AG04449 (cell line): ENCODE measurements at regions not wholly inside any gene's neighbourhood (a gene's known extent, or its start where the extent isn't known, plus 50 kb on each side); places are given as distances from the start of the nearest gene placed in this dataset.
"Not testable (repeated sequence)": the region's sequence is repeated elsewhere in the genome, so short reads cannot be mapped to it uniquely, and the experiment has no call there.

Experiments
- CTCF ChIA-PET: fragments of 350-600 bp; formaldehyde crosslinking; extraction: SDS; loops from one replicate; lab custom pipeline; 2021; ENCODE audit warnings: antibody characterized with exemption; lab: Yijun Ruan, JAX
- POLR2A ChIA-PET: fragments of 400-600, 350-600 bp; formaldehyde crosslinking; extraction: SDS; loops from one replicate; lab custom pipeline; 2020; ENCODE audit warnings: antibody characterized with exemption, inconsistent platforms; lab: Yijun Ruan, JAX
- DNase-seq: peaks from one replicate; pipeline ENCODE4 v3.0.0-alpha.2; 2010; ENCODE audit warnings: low read depth, low spot score
- H3K4me3 ChIP-seq: 2 replicates; pipeline ENCODE4 v1.5.1; 2011; ENCODE audit warnings: low read depth, mild to moderate bottlenecking, control low read depth, low read length
- CTCF ChIP-seq: IDR thresholded peaks from one replicate; pipeline ENCODE4 v1.5.1; 2011; ENCODE audit warnings: mild to moderate bottlenecking, moderate library complexity, low read length, control low read depth, inconsistent platforms; ENCODE audit not compliant: insufficient read depth; ENCODE audit errors: missing control alignments

GRCh38 chr6:109255087-109255486, 127.2 kb downstream of the CD164 start:
- CTCF ChIA-PET: no interaction called here
- H3K4me3 ChIP-seq: no peak overlapping the region
- DNase-seq: no peak
- POLR2A ChIA-PET: no interaction called here
- TF ChIP-seq CTCF: no peak

- ChIA-PET POLR2A (no interaction called here), CTCF (interaction anchor here (0.9 kb wide), 1 partner anchor 67 kb away, joined by 4 read pairs; no protein-coding TSS in a partner anchor)
- no peak for TF ChIP-seq CTCF
Measured at GRCh38 chr6:109253366-109253765, 128.9 kb downstream of the CD164 start.

GRCh38 chr6:109252261-109253041, 129.8 kb downstream of the CD164 start:
- H3K4me3 ChIP-seq: no peak overlapping the region
- CTCF ChIA-PET: no interaction called here
- DNase-seq: no peak
- no peak for TF ChIP-seq CTCF
- POLR2A ChIA-PET: no interaction called here

More at GRCh38 chr6:109253366-109253765, 128.9 kb downstream of the CD164 start:
- no peak for DNase-seq
- H3K4me3 ChIP-seq: no peak overlapping the region

- POLR2A ChIA-PET: no interaction called here
- H3K4me3 ChIP-seq: no peak overlapping the region
- CTCF ChIA-PET: no interaction called here
- no peak for DNase-seq
- no peak for TF ChIP-seq CTCF
Measured at GRCh38 chr6:109251839-109252238, 130.4 kb downstream of the CD164 start.

- H3K4me3 ChIP-seq, CTCF ChIA-PET, POLR2A ChIA-PET: not testable (repeated sequence)
Measured at GRCh38 chr6:109250544-109251156, 131.6 kb downstream of the CD164 start.

GRCh38 chr6:109243863-109244825, 138.1 kb downstream of the CD164 start:
- no peak for DNase-seq
- ChIA-PET POLR2A (no interaction called here), CTCF (interaction anchor here (0.7 to 1.6 kb wide), 2 partner anchors 10 to 56 kb away, joined by 3 to 4 read pairs; no protein-coding TSS in a partner anchor)
- no peak for TF ChIP-seq CTCF
- H3K4me3 ChIP-seq: no peak overlapping the region

More at GRCh38 chr6:109250544-109251156, 131.6 kb downstream of the CD164 start:
- DNase-seq: not testable (repeated sequence)
